Esophagus squamous epithelium (tissue), 4 donors: ENCODE measurements at regions not wholly inside any gene's neighbourhood (a gene's known extent, or its start where the extent isn't known, plus 50 kb on each side); places are given as distances from the start of the nearest gene placed in this dataset.

ENCODE experiments used
- POLR2A ChIP-seq, 4 donors: fragments of 450-650 bp; IDR thresholded peaks; one replicate each; pipeline ENCODE4 v1.6.1; 2017; ENCODE audit warnings: antibody characterized with exemption in 4 of 4, mild to moderate bottlenecking in 4 of 4, moderate library complexity in 3 of 4
- TF ChIP-seq, protein P1 (sequence below), 6 experiments: fragments of 450-650 bp in 4 of 6; fragments of 200-600 bp in 2 of 6; sonication (generic) in 2 of 6; IDR thresholded peaks; one replicate each; pipeline ENCODE4 v1.5.1; 2016 to 2019; ENCODE audit warnings: antibody characterized with exemption in 6 of 6, mild to moderate bottlenecking in 4 of 6, moderate library complexity in 4 of 6

DNA sequence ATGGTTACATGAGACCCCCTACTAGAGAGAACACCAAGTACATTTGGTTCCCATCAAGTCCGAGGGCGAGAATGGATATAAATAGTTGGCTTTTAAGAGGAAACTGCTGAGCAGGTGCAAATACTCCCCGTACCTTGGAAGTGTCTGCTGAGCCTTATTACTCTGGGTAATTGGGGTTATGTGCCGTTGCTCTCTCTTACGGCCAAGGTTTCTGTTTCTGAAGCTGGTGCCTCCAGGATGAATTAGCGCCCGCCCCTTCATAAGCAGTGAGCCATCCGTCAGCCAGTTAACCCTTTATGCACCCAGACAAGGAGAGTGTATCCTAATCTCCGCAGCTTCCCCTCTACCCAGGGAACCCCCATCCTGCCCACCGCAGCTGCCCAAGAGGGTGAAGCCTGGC is 90.4 kb upstream of the AJAP1 start:
- TF ChIP-seq, protein P1, sequence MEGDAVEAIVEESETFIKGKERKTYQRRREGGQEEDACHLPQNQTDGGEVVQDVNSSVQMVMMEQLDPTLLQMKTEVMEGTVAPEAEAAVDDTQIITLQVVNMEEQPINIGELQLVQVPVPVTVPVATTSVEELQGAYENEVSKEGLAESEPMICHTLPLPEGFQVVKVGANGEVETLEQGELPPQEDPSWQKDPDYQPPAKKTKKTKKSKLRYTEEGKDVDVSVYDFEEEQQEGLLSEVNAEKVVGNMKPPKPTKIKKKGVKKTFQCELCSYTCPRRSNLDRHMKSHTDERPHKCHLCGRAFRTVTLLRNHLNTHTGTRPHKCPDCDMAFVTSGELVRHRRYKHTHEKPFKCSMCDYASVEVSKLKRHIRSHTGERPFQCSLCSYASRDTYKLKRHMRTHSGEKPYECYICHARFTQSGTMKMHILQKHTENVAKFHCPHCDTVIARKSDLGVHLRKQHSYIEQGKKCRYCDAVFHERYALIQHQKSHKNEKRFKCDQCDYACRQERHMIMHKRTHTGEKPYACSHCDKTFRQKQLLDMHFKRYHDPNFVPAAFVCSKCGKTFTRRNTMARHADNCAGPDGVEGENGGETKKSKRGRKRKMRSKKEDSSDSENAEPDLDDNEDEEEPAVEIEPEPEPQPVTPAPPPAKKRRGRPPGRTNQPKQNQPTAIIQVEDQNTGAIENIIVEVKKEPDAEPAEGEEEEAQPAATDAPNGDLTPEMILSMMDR (IDR thresholded peaks at IDR 0.05): no peak
- no peak for TF ChIP-seq POLR2A (IDR thresholded peaks at IDR 0.05)
